ENCODE measurements at regions not wholly inside any gene's neighbourhood (a gene's known extent, or its start where the extent isn't known, plus 50 kb on each side); places are given as distances from the start of the nearest gene placed in this dataset.

GRCh38 chr18:10060469-10060782 lies 146.6 kb downstream of the VAPA start:
- DNase-seq, result no peak
- WGBS, 2 donors, result 88 to 89% methylated on average over 6 of the region's 6 CpGs
- H3K36me3 ChIP-seq, result no peaks in the 10 kb centered on the region
- no peaks in the 10 kb centered on the region for H3K9me3 ChIP-seq
- H3K4me3 ChIP-seq (replicated peaks in 1 of 3), result no peak overlapping the region
- no peak overlapping the region for H3K27ac ChIP-seq
- TF ChIP-seq, protein P1, sequence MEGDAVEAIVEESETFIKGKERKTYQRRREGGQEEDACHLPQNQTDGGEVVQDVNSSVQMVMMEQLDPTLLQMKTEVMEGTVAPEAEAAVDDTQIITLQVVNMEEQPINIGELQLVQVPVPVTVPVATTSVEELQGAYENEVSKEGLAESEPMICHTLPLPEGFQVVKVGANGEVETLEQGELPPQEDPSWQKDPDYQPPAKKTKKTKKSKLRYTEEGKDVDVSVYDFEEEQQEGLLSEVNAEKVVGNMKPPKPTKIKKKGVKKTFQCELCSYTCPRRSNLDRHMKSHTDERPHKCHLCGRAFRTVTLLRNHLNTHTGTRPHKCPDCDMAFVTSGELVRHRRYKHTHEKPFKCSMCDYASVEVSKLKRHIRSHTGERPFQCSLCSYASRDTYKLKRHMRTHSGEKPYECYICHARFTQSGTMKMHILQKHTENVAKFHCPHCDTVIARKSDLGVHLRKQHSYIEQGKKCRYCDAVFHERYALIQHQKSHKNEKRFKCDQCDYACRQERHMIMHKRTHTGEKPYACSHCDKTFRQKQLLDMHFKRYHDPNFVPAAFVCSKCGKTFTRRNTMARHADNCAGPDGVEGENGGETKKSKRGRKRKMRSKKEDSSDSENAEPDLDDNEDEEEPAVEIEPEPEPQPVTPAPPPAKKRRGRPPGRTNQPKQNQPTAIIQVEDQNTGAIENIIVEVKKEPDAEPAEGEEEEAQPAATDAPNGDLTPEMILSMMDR (IDR thresholded peaks at IDR 0.05), result no peak
- no peak for TF ChIP-seq POLR2A (IDR thresholded peaks at IDR 0.05)
- H3K27me3 ChIP-seq, result no peaks in the 10 kb centered on the region
- intact Hi-C loops (cut with DNase I), result no loop called here
- peaks cover 0 to 9% of the 10 kb centered on the region in 2 donors for H3K4me1 ChIP-seq

DNA sequence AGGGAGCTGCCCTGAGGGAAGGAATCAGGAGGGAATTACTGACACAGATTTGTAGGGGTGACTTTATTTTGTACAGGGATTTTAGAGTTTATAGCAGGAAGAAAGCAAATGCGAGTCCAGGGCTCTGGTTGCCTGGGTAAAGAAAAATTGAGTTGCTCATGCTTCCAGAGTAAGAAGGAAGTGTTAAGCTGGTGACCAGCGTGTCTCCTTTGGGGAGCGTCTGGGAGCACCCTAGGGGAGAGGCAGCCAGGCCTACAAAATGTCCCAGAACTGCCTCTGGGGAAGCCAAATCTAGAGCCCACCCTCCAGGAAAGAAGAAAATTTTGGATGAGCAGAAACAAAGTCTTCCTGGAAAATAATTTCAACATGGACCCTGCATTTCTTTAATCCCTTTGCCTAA lies 147.0 kb downstream of the VAPA start:
- H3K9me3 ChIP-seq, result no peaks in the 10 kb centered on the region
- no peak for DNase-seq
- H3K27ac ChIP-seq, result no peak overlapping the region
- TF ChIP-seq POLR2A (IDR thresholded peaks at IDR 0.05), result no peak
- TF ChIP-seq, protein P1 (IDR thresholded peaks at IDR 0.05), result no peak
- intact Hi-C loops (cut with DNase I), result no loop called here
- no peaks in the 10 kb centered on the region for H3K36me3 ChIP-seq
- H3K27me3 ChIP-seq, result no peaks in the 10 kb centered on the region
- WGBS, 2 donors, result 87 to 94% methylated on average over 3 of the region's 3 CpGs
- H3K4me3 ChIP-seq (replicated peaks in 1 of 3), result no peak overlapping the region
- H3K4me1 ChIP-seq, result peaks cover 0 to 9% of the 10 kb centered on the region in 2 donors

- H3K4me3 ChIP-seq (replicated peaks in 1 of 3), result no peak overlapping the region
- no peaks in the 10 kb centered on the region for H3K36me3 ChIP-seq
- no peak for DNase-seq
- no peaks in the 10 kb centered on the region for H3K27me3 ChIP-seq
- no peak overlapping the region for H3K27ac ChIP-seq
- WGBS, 2 donors, result 86 to 89% methylated on average over 4 of the region's 4 CpGs
- H3K4me1 ChIP-seq, result peaks cover 0 to 9% of the 10 kb centered on the region in 2 donors
- intact Hi-C loops (cut with DNase I), result no loop called here
- H3K9me3 ChIP-seq, result no peaks in the 10 kb centered on the region
- TF ChIP-seq, protein P1 (IDR thresholded peaks at IDR 0.05), result no peak
- no peak for TF ChIP-seq POLR2A (IDR thresholded peaks at IDR 0.05)
Observed at GRCh38 chr18:10061566-10062140, 147.8 kb downstream of the VAPA start.

GRCh38 chr18:10062302-10063300 lies 148.8 kb downstream of the VAPA start:
- peaks cover 0 to 8% of the 10 kb centered on the region in 2 donors for H3K4me1 ChIP-seq
- WGBS, 2 donors, result 59 to 60% methylated on average over 8 of the region's 8 CpGs
- H3K4me3 ChIP-seq (replicated peaks in 1 of 3), result no peak overlapping the region
- H3K27me3 ChIP-seq, result no peaks in the 10 kb centered on the region
- no peaks in the 10 kb centered on the region for H3K9me3 ChIP-seq
- no peak for DNase-seq
- H3K36me3 ChIP-seq, result no peaks in the 10 kb centered on the region
- no peak for TF ChIP-seq POLR2A (IDR thresholded peaks at IDR 0.05)
- TF ChIP-seq, protein P1 (IDR thresholded peaks at IDR 0.05), result no peak
- intact Hi-C loops (cut with DNase I), result no loop called here
- H3K27ac ChIP-seq, result no peak overlapping the region

DNA sequence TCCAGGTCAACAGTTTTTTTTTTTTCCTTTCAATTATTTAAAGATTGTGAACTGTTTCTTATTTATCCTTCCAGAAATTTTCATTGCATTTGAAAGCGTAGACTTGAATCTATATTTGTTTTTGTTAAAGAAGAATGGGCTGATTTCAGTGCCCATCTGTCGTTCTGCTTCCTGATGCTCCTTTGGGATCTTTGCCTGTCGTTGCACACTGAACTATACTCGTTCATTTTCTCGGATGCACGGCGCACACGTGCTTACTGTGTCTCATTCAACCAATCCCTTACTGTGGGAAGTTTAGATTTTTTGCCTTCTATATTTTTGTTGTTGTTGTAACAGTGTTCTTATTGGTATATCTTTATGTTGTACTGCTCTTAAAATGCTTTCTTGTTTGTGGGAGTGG lies 149.7 kb downstream of the VAPA start:
- Histone ChIP-seq H3K9me3 (no peaks in the 10 kb centered on the region), H3K27me3 (no peaks in the 10 kb centered on the region), H3K4me1 (no peaks in the 10 kb centered on the region), H3K36me3 (no peaks in the 10 kb centered on the region), H3K27ac (no peak overlapping the region), H3K4me3 (replicated peaks in 1 of 3) (no peak overlapping the region)
- intact Hi-C loops (cut with DNase I), result no loop called here
- TF ChIP-seq POLR2A (IDR thresholded peaks at IDR 0.05), result no peak
- TF ChIP-seq, protein P1 (IDR thresholded peaks at IDR 0.05), result no peak
- DNase-seq, result no peak
- WGBS, 2 donors, result 88 to 89% methylated on average over 8 of the region's 8 CpGs
